ENCODE measurements at regions not wholly inside any gene's neighbourhood (a gene's known extent, or its start where the extent isn't known, plus 50 kb on each side); places are given as distances from the start of the nearest gene placed in this dataset.

DNA sequence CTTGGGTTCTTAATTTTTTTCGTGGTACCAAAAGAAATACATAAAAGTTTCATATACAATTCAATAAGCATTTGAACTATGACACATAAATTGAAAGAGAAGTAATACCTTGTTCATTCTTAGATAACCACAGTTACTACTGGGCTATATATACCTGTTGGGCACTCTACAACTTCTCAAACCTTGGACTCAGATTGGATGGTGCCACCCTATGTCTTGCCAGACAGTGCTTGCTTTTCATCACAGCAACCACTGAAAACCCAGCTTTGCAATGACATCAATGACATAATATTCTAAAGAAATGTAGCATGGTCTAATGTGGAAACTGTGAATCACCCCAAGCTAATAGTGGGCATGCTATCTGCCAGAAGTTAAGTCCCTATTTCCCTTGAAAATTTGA lies 62.8 kb upstream of the DPH5 start:
- DNase-seq (ENCODE audit: low read depth, low spot score): no peak
- no peaks in the 10 kb centered on the region for H3K9me3 ChIP-seq (ENCODE audit: control insufficient read depth, insufficient read depth, low read length)
- no peak overlapping the region for H3K27ac ChIP-seq (ENCODE audit: low read depth, low read length)
- no peaks in the 10 kb centered on the region for H3K27me3 ChIP-seq (ENCODE audit: control insufficient read depth, insufficient read depth, low read length)
- no peak overlapping the region for H3K4me3 ChIP-seq (ENCODE audit: low read depth, low read length)
- ChIA-PET POLR2A (no interaction called here), CTCF (interaction anchor here (2.7 kb wide), 1 partner anchor 150 kb away, joined by 7 read pairs; no protein-coding TSS in a partner anchor)
- TF ChIP-seq, protein P1, sequence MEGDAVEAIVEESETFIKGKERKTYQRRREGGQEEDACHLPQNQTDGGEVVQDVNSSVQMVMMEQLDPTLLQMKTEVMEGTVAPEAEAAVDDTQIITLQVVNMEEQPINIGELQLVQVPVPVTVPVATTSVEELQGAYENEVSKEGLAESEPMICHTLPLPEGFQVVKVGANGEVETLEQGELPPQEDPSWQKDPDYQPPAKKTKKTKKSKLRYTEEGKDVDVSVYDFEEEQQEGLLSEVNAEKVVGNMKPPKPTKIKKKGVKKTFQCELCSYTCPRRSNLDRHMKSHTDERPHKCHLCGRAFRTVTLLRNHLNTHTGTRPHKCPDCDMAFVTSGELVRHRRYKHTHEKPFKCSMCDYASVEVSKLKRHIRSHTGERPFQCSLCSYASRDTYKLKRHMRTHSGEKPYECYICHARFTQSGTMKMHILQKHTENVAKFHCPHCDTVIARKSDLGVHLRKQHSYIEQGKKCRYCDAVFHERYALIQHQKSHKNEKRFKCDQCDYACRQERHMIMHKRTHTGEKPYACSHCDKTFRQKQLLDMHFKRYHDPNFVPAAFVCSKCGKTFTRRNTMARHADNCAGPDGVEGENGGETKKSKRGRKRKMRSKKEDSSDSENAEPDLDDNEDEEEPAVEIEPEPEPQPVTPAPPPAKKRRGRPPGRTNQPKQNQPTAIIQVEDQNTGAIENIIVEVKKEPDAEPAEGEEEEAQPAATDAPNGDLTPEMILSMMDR (IDR thresholded peaks at IDR 0.05; ENCODE audit: low read depth, low read length): no peak

GRCh38 chr1:101086783-101087182 lies 61.2 kb upstream of the DPH5 start:
- TF ChIP-seq, protein P1 (IDR thresholded peaks at IDR 0.05; ENCODE audit: low read depth, low read length): no peak
- no peak overlapping the region for H3K27ac ChIP-seq (ENCODE audit: low read depth, low read length)
- POLR2A ChIA-PET: no interaction called here
- no peaks in the 10 kb centered on the region for H3K9me3 ChIP-seq (ENCODE audit: control insufficient read depth, insufficient read depth, low read length)
- no peak overlapping the region for H3K4me3 ChIP-seq (ENCODE audit: low read depth, low read length)
- CTCF ChIA-PET: interaction anchor here (2.7 kb wide), 1 partner anchor 152 kb away, joined by 7 read pairs; no protein-coding TSS in a partner anchor
- H3K27me3 ChIP-seq (ENCODE audit: control insufficient read depth, insufficient read depth, low read length): no peaks in the 10 kb centered on the region
- no peak for DNase-seq (ENCODE audit: low read depth, low spot score)

DNA sequence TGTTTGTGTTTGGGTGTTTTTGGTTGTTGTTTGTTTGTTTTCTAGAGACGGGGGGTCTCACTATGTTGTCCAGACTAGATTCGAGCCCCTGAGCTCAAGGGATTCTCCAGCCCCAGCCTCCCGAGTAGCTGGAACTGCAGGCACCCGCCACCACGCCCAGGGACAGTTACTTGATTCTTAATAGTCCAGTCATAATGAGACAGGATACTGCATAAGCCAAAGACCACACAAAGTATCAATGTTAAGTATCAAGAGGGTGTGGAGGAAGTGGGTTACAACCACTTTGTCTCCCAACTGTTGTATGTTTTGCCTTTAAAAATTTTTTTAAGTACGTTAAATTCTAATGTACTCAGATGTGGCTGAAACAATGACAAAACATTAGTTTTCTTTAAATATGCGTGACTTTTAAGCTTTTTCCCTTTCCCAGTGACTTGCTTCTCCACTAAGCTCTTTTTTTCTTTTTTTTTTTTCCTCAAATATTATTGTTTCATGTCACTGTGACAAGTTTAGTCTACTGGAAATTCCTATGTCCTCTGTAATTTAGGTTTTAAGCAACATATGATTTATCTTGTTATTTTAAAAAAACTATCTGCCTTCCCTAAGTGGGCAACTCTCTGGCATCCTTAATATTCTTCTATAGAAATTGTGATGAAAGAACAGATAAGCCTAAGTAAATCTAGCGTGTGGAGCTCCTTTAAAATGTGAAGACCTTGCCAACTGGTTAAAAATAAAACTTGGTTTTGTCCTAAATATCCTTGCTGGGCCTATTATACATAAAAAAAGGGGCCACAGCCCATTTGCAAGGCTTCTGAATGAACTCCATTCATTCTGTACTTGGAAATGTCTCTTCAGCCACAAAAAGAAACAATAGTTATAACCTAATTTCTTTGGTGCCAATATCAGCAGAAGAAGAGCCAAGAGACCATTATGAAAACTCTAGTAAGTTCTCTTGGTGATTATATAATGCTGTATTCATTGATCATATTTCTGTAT lies 56.2 kb upstream of the DPH5 start:
- Histone ChIP-seq H3K9me3 (ENCODE audit: control insufficient read depth, insufficient read depth, low read length) (no peaks in the 10 kb centered on the region), H3K4me3 (ENCODE audit: low read depth, low read length) (no peak overlapping the region), H3K27me3 (ENCODE audit: control insufficient read depth, insufficient read depth, low read length) (no peaks in the 10 kb centered on the region), H3K27ac (ENCODE audit: low read depth, low read length) (no peak overlapping the region)
- TF ChIP-seq, protein P1 (IDR thresholded peaks at IDR 0.05; ENCODE audit: low read depth, low read length): no peak
- DNase-seq (ENCODE audit: low read depth, low spot score): no peak
- ChIA-PET CTCF (interaction anchor here (0.8 kb wide), 1 partner anchor 157 kb away, joined by 3 read pairs; no protein-coding TSS in a partner anchor), POLR2A (interaction anchor here (0.7 kb wide), 1 partner anchor 92 kb away, joined by 3 read pairs; no protein-coding TSS in a partner anchor)

GRCh38 chr1:101080859-101081258 lies 55.3 kb upstream of the DPH5 start:
- no peaks in the 10 kb centered on the region for H3K9me3 ChIP-seq (ENCODE audit: control insufficient read depth, insufficient read depth, low read length)
- TF ChIP-seq, protein P1 (IDR thresholded peaks at IDR 0.05; ENCODE audit: low read depth, low read length): no peak
- no peak for DNase-seq (ENCODE audit: low read depth, low spot score)
- no peaks in the 10 kb centered on the region for H3K27me3 ChIP-seq (ENCODE audit: control insufficient read depth, insufficient read depth, low read length)
- ChIA-PET CTCF (no interaction called here), POLR2A (no interaction called here)
- H3K4me3 ChIP-seq (ENCODE audit: low read depth, low read length): no peak overlapping the region
- no peak overlapping the region for H3K27ac ChIP-seq (ENCODE audit: low read depth, low read length)

GRCh38 chr1:101079341-101079740 lies 53.8 kb upstream of the DPH5 start:
- TF ChIP-seq, protein P1 (IDR thresholded peaks at IDR 0.05; ENCODE audit: low read depth, low read length): no peak
- POLR2A ChIA-PET: interaction anchor here (0.6 kb wide), 1 partner anchor 57 kb away, joined by 7 read pairs; no protein-coding TSS in a partner anchor
- Histone ChIP-seq H3K9me3 (ENCODE audit: control insufficient read depth, insufficient read depth, low read length) (no peaks in the 10 kb centered on the region), H3K4me3 (ENCODE audit: low read depth, low read length) (no peak overlapping the region), H3K27ac (ENCODE audit: low read depth, low read length) (no peak overlapping the region), H3K27me3 (ENCODE audit: control insufficient read depth, insufficient read depth, low read length) (no peaks in the 10 kb centered on the region)
- DNase-seq (ENCODE audit: low read depth, low spot score): no peak
- CTCF ChIA-PET: no interaction called here

Data from AG04450 (cell line).